GM23338 (cell line): ENCODE measurements at regions not wholly inside any gene's neighbourhood (a gene's known extent, or its start where the extent isn't known, plus 50 kb on each side); places are given as distances from the start of the nearest gene placed in this dataset.

Source experiments
- ATAC-seq: fragments of 200-7000 bp; cut with Tn5 transposase; 3 replicates; pipeline ENCODE4 v1.9.1; 2020
- DNase-seq: peaks from one replicate; pipeline ENCODE4 v3.0.0-alpha.2; 2015; ENCODE audit warnings: low spot score
- H2AFZ ChIP-seq: fragments of 200-600 bp; sonication (generic); 2 replicates; pipeline ENCODE4 v1.8.0; 2016; ENCODE audit warnings: antibody characterized with exemption, mild to moderate bottlenecking, moderate library complexity
- H3F3A ChIP-seq: fragments of 200-600 bp; sonication (generic); replicated peaks from 2 replicates; pipeline ENCODE4 v1.8.0; 2017; ENCODE audit warnings: antibody characterized with exemption, mixed run types, low read depth
- H3K27ac ChIP-seq: fragments of 200-600 bp; sonication (generic); 2 replicates; pipeline ENCODE4 v1.6.1; 2016; ENCODE audit warnings: low read depth
- H3K27me3 ChIP-seq: fragments of 200-600 bp; sonication (generic); 2 replicates; pipeline ENCODE4 v1.8.0; 2016; ENCODE audit warnings: mild to moderate bottlenecking, mixed run types, moderate library complexity; ENCODE audit not compliant: insufficient read depth
- H3K36me3 ChIP-seq: fragments of 200-600 bp; sonication (generic); 2 replicates; pipeline ENCODE4 v1.8.0; 2016; ENCODE audit warnings: mild to moderate bottlenecking; ENCODE audit not compliant: insufficient read depth
- H3K4me1 ChIP-seq: fragments of 200-600 bp; sonication (generic); 2 replicates; pipeline ENCODE4 v1.8.0; 2016; ENCODE audit warnings: mild to moderate bottlenecking, moderate library complexity; ENCODE audit not compliant: insufficient read depth
- H3K4me2 ChIP-seq: fragments of 200-600 bp; sonication (generic); 2 replicates; pipeline ENCODE4 v1.7.1; 2017; ENCODE audit warnings: mixed run types
- H3K4me3 ChIP-seq: fragments of 200-600 bp; sonication (generic); 2 replicates; pipeline ENCODE4 v1.6.1; 2016; ENCODE audit warnings: mixed run types
- H3K79me2 ChIP-seq: fragments of 200-600 bp; sonication (generic); replicated peaks from 2 replicates; pipeline ENCODE4 v1.8.0; 2017; ENCODE audit warnings: mild to moderate bottlenecking; ENCODE audit not compliant: insufficient read depth
- H3K9me2 ChIP-seq: fragments of 200-600 bp; sonication (generic); 2 replicates; pipeline ENCODE4 v1.8.0; 2017; ENCODE audit not compliant: insufficient read depth
- H4K20me1 ChIP-seq: fragments of 200-600 bp; sonication (generic); replicated peaks from 2 replicates; pipeline ENCODE4 v1.8.0; 2017; ENCODE audit warnings: mild to moderate bottlenecking; ENCODE audit not compliant: insufficient read depth
- H3K27ac Mint-ChIP-seq: 2 replicates; pipeline ENCODE4 v1.8.0; 2020; ENCODE audit warnings: inconsistent platforms, mild to moderate bottlenecking, moderate library complexity, mixed read lengths
- H3K27me3 Mint-ChIP-seq: 3 replicates; pipeline ENCODE4 v1.8.0; 2022; ENCODE audit warnings: low read depth, mild to moderate bottlenecking, moderate library complexity, mixed read lengths, inconsistent platforms; ENCODE audit not compliant: insufficient read depth, poor library complexity
- H3K36me3 Mint-ChIP-seq: 3 replicates; pipeline ENCODE4 v1.8.0; 2021; ENCODE audit warnings: low read depth, mild to moderate bottlenecking, inconsistent platforms, moderate library complexity, mixed read lengths
- H3K4me1 Mint-ChIP-seq: 3 replicates; pipeline ENCODE4 v1.8.0; 2020; ENCODE audit warnings: mild to moderate bottlenecking, inconsistent platforms, mixed read lengths
- H3K4me3 Mint-ChIP-seq: 3 replicates; pipeline ENCODE4 v1.8.0; 2021; ENCODE audit warnings: moderate library complexity, mild to moderate bottlenecking, inconsistent platforms, mixed read lengths
- H3K9me3 Mint-ChIP-seq: 3 replicates; pipeline ENCODE4 v1.8.0; 2020; ENCODE audit warnings: moderate library complexity, mild to moderate bottlenecking, inconsistent platforms, mixed read lengths
- CREB1 ChIP-seq: fragments of 250-450 bp; sonication (Bioruptor Pico); IDR thresholded peaks from 2 replicates; pipeline ENCODE4 v1.5.0; 2020; ENCODE audit warnings: low read depth, mild to moderate bottlenecking, moderate library complexity
- CTCF ChIP-seq, 2 experiments: fragments of 200-600 bp in 1 of 2; sonication (generic) in 1 of 2; conservative IDR thresholded peaks; 2 replicates each; pipeline versions ENCODE4 v1.5.1 to v1.6.1; 2016 to 2017; ENCODE audit warnings: antibody characterized with exemption in 2 of 2, low read depth in 2 of 2, mild to moderate bottlenecking in 2 of 2, moderate library complexity in 1 of 2
- ETS1 ChIP-seq: IDR thresholded peaks from 2 replicates; pipeline ENCODE4 v1.6.1; 2016; ENCODE audit warnings: antibody characterized with exemption
- EZH2 ChIP-seq: fragments of 200-600 bp; sonication (generic); IDR thresholded peaks from one replicate; pipeline ENCODE4 v1.8.0; 2017; ENCODE audit warnings: antibody characterized with exemption, mild to moderate bottlenecking, low read depth; ENCODE audit not compliant: unreplicated experiment
- EZH2phosphoT487 ChIP-seq: fragments of 200-600 bp; sonication (generic); IDR thresholded peaks from one replicate; pipeline ENCODE4 v1.8.1; 2018; ENCODE audit warnings: antibody characterized with exemption; ENCODE audit not compliant: unreplicated experiment
- JUNB ChIP-seq: IDR thresholded peaks from one replicate; pipeline ENCODE4 v1.6.1; 2016; ENCODE audit warnings: antibody characterized with exemption; ENCODE audit not compliant: unreplicated experiment
- NANOG ChIP-seq: IDR thresholded peaks from 2 replicates; pipeline ENCODE4 v1.6.1; 2016; ENCODE audit warnings: antibody characterized with exemption, borderline replicate concordance
- POLR2AphosphoS5 ChIP-seq: IDR thresholded peaks from 2 replicates; pipeline ENCODE4 v1.6.1; 2016; ENCODE audit warnings: antibody characterized with exemption, low read depth
- REST ChIP-seq: IDR thresholded peaks from one replicate; pipeline ENCODE4 v1.6.1; 2018; ENCODE audit warnings: antibody characterized with exemption; ENCODE audit not compliant: unreplicated experiment
- STAT1 ChIP-seq: IDR thresholded peaks from one replicate; pipeline ENCODE4 v1.6.1; 2016; ENCODE audit warnings: antibody characterized with exemption; ENCODE audit not compliant: unreplicated experiment
- ZNF114 ChIP-seq: fragments of 250-450 bp; sonication (Bioruptor Pico); IDR thresholded peaks from 2 replicates; pipeline ENCODE4 v1.5.0; 2020; ENCODE audit warnings: mild to moderate bottlenecking, moderate library complexity
- ZNF331 ChIP-seq: fragments of 250-450 bp; sonication (Bioruptor Pico); IDR thresholded peaks from 2 replicates; pipeline ENCODE4 v1.5.0; 2020; ENCODE audit warnings: low read depth, mild to moderate bottlenecking, moderate library complexity
- ZNF462 ChIP-seq: fragments of 250-450 bp; sonication (Bioruptor Pico); IDR thresholded peaks from 2 replicates; pipeline ENCODE4 v1.5.0; 2020; ENCODE audit warnings: mild to moderate bottlenecking, moderate library complexity

- H3K9me3 Mint-ChIP-seq = peaks cover 19% of the 10 kb centered on the region; the same call in 2 of the 3 replicates
- H3F3A ChIP-seq = no peaks in the 10 kb centered on the region
- no peaks in the 10 kb centered on the region for H3K4me1 ChIP-seq
- no peaks in the 10 kb centered on the region for H3K36me3 ChIP-seq
- H3K27ac ChIP-seq = no peak overlapping the region
- H3K4me2 ChIP-seq = no peak overlapping the region
- H3K27me3 Mint-ChIP-seq = no peaks in the 10 kb centered on the region
- ATAC-seq (no peak), DNase-seq (no peak)
- H3K4me3 Mint-ChIP-seq = no peak overlapping the region
- H3K4me1 Mint-ChIP-seq = no peaks in the 10 kb centered on the region
- peaks cover 3% of the 10 kb centered on the region; the same call in 1 of the 3 replicates for H3K36me3 Mint-ChIP-seq
- H3K79me2 ChIP-seq = no peaks in the 10 kb centered on the region
- no peak overlapping the region for H3K4me3 ChIP-seq
- TF ChIP-seq ZNF331 (CRISPR knock-in tag) (no peak), ETS1 (no peak), REST (no peak), EZH2phosphoT487 (no peak), CTCF (conservative IDR thresholded peaks at IDR 0.05; ENCODE audit: low read depth in 2 of 2) (no peak), EZH2 (no peak), NANOG (no peak), STAT1 (no peak), ZNF114 (CRISPR knock-in tag) (no peak), CREB1 (CRISPR knock-in tag) (no peak), JUNB (no peak), ZNF462 (CRISPR knock-in tag) (no peak), POLR2AphosphoS5 (no peak)
- H3K27ac Mint-ChIP-seq = no peak overlapping the region
- no peak overlapping the region for H2AFZ ChIP-seq
- no peaks in the 10 kb centered on the region for H4K20me1 ChIP-seq
- H3K9me2 ChIP-seq = no peaks in the 10 kb centered on the region; the same call in 1 of the 2 replicates
- H3K27me3 ChIP-seq = no peaks in the 10 kb centered on the region
Observed at GRCh38 chr9:22863106-22863505, 416.5 kb downstream of the DMRTA1 start.
